ENCODE measurements at regions not wholly inside any gene's neighbourhood (a gene's known extent, or its start where the extent isn't known, plus 50 kb on each side); places are given as distances from the start of the nearest gene placed in this dataset.

GRCh38 chr2:145691659-145692058 lies 1171.7 kb upstream of the ZEB2 start:
- no peak for DNase-seq (ENCODE audit: low read depth)

- DNase-seq (ENCODE audit: low read depth): no peak
Observed at GRCh38 chr2:145690183-145690778, 1170.4 kb upstream of the ZEB2 start.

- DNase-seq (ENCODE audit: low read depth): no peak
Observed at GRCh38 chr2:145689277-145689676, 1169.4 kb upstream of the ZEB2 start.

- DNase-seq (ENCODE audit: low read depth): no peak
Observed at GRCh38 chr2:145688156-145688555, 1168.2 kb upstream of the ZEB2 start.

GRCh38 chr2:145687442-145688134 lies 1167.7 kb upstream of the ZEB2 start:
- DNase-seq (ENCODE audit: low read depth): no peak

GRCh38 chr2:145685383-145686050 lies 1165.6 kb upstream of the ZEB2 start:
- DNase-seq (ENCODE audit: low read depth): peak; percentile 9

- peak; percentile 53 for DNase-seq (ENCODE audit: low read depth)
Observed at GRCh38 chr2:145682546-145683157, 1162.7 kb upstream of the ZEB2 start.

- no peak for DNase-seq (ENCODE audit: low read depth)
Observed at GRCh38 chr2:145680276-145680675, 1160.4 kb upstream of the ZEB2 start.

GRCh38 chr2:145677371-145677770 lies 1157.5 kb upstream of the ZEB2 start:
- DNase-seq (ENCODE audit: low read depth): no peak

GRCh38 chr2:145674705-145675104 lies 1154.8 kb upstream of the ZEB2 start:
- no peak for DNase-seq (ENCODE audit: low read depth)

GRCh38 chr2:145669301-145669700 lies 1149.4 kb upstream of the ZEB2 start:
- DNase-seq (ENCODE audit: low read depth): no peak

GRCh38 chr2:145666552-145666951 lies 1146.6 kb upstream of the ZEB2 start:
- DNase-seq (ENCODE audit: low read depth): no peak

- DNase-seq (ENCODE audit: low read depth): no peak
Observed at GRCh38 chr2:145657265-145657664, 1137.3 kb upstream of the ZEB2 start.

GRCh38 chr2:145655165-145655765 lies 1135.3 kb upstream of the ZEB2 start:
- DNase-seq (ENCODE audit: low read depth): no peak

GRCh38 chr2:145654746-145655145 lies 1134.8 kb upstream of the ZEB2 start:
- DNase-seq (ENCODE audit: low read depth): no peak

- peak; percentile 16 for DNase-seq (ENCODE audit: low read depth)
Observed at GRCh38 chr2:145654156-145654555, 1134.2 kb upstream of the ZEB2 start.

GRCh38 chr2:145653553-145653952 lies 1133.6 kb upstream of the ZEB2 start:
- DNase-seq (ENCODE audit: low read depth): peak; percentile 20

- DNase-seq (ENCODE audit: low read depth): peak; percentile 84
Observed at GRCh38 chr2:145652571-145653545, 1132.9 kb upstream of the ZEB2 start.

GRCh38 chr2:145652036-145652435 lies 1132.1 kb upstream of the ZEB2 start:
- DNase-seq (ENCODE audit: low read depth): no peak

- DNase-seq (ENCODE audit: low read depth): no peak
Observed at GRCh38 chr2:145650226-145650625, 1130.3 kb upstream of the ZEB2 start.

- no peak for DNase-seq (ENCODE audit: low read depth)
Observed at GRCh38 chr2:145649061-145649460, 1129.1 kb upstream of the ZEB2 start.
